ENCODE measurements at regions not wholly inside any gene's neighbourhood (a gene's known extent, or its start where the extent isn't known, plus 50 kb on each side); places are given as distances from the start of the nearest gene placed in this dataset.

DNA sequence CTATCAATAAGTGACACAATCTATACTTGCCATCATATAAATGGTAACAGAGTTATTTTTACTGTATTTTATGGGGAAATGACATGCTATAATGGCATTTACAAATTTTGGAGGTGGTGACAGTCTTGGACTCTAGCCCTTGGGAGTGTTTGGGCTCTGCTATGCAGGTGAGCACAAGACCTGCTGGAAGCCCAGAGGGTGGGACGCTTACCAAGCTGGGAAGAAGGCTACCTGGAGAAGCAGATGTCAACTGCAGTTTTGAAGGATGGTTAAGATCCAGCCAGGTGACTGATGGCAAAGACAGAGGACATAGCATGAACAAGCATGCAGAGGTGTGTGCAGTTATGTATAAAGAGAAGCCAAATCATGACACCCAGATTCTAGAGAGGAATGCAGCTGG is 346.9 kb downstream of the MYCN start (continued):
- TF ChIP-seq, protein P1, sequence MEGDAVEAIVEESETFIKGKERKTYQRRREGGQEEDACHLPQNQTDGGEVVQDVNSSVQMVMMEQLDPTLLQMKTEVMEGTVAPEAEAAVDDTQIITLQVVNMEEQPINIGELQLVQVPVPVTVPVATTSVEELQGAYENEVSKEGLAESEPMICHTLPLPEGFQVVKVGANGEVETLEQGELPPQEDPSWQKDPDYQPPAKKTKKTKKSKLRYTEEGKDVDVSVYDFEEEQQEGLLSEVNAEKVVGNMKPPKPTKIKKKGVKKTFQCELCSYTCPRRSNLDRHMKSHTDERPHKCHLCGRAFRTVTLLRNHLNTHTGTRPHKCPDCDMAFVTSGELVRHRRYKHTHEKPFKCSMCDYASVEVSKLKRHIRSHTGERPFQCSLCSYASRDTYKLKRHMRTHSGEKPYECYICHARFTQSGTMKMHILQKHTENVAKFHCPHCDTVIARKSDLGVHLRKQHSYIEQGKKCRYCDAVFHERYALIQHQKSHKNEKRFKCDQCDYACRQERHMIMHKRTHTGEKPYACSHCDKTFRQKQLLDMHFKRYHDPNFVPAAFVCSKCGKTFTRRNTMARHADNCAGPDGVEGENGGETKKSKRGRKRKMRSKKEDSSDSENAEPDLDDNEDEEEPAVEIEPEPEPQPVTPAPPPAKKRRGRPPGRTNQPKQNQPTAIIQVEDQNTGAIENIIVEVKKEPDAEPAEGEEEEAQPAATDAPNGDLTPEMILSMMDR (IDR thresholded peaks at IDR 0.05; ENCODE audit: control extremely low read depth in 1 of 3, insufficient read depth in 1 of 3, low read depth in 1 of 3, low read length in 3 of 3), result no peak

Measured in H1 (cell line).